ENCODE measurements at regions not wholly inside any gene's neighbourhood (a gene's known extent, or its start where the extent isn't known, plus 50 kb on each side); places are given as distances from the start of the nearest gene placed in this dataset.

GRCh38 chr18:41579185-41579584 is 375.8 kb upstream of the PIK3C3 start:
- DNase-seq (ENCODE audit: low read depth), result no peak
- no peak overlapping the region for H3K4me3 ChIP-seq (ENCODE audit: low read depth, low read length)

GRCh38 chr18:41577529-41577928 is 377.5 kb upstream of the PIK3C3 start:
- DNase-seq (ENCODE audit: low read depth), result no peak
- H3K4me3 ChIP-seq (ENCODE audit: low read depth, low read length), result no peak overlapping the region

- DNase-seq (ENCODE audit: low read depth), result no peak
Measured at GRCh38 chr18:41576643-41577042, 378.4 kb upstream of the PIK3C3 start.

GRCh38 chr18:41569867-41570266 is 385.2 kb upstream of the PIK3C3 start:
- H3K4me3 ChIP-seq (ENCODE audit: low read depth, low read length), result no peak overlapping the region
- no peak for DNase-seq (ENCODE audit: low read depth)

More at GRCh38 chr18:41576643-41577042, 378.4 kb upstream of the PIK3C3 start:
- no peak overlapping the region for H3K4me3 ChIP-seq (ENCODE audit: low read depth, low read length)

GRCh38 chr18:41561961-41562360 is 393.1 kb upstream of the PIK3C3 start:
- H3K4me3 ChIP-seq (ENCODE audit: low read depth, low read length), result no peak overlapping the region
- DNase-seq (ENCODE audit: low read depth), result no peak

- no peak for DNase-seq (ENCODE audit: low read depth)
- H3K4me3 ChIP-seq (ENCODE audit: low read depth, low read length), result no peak overlapping the region
Measured at GRCh38 chr18:41558715-41559114, 396.3 kb upstream of the PIK3C3 start.

GRCh38 chr18:41553716-41554115 is 401.3 kb upstream of the PIK3C3 start:
- H3K4me3 ChIP-seq (ENCODE audit: low read depth, low read length), result no peak overlapping the region
- no peak for DNase-seq (ENCODE audit: low read depth)

- H3K4me3 ChIP-seq (ENCODE audit: low read depth, low read length), result no peak overlapping the region
- DNase-seq (ENCODE audit: low read depth), result no peak
Measured at GRCh38 chr18:41548521-41549260, 406.3 kb upstream of the PIK3C3 start.

GRCh38 chr18:41545091-41545888 is 409.7 kb upstream of the PIK3C3 start:
- DNase-seq (ENCODE audit: low read depth), result no peak
- H3K4me3 ChIP-seq (ENCODE audit: low read depth, low read length), result no peak overlapping the region

- no peak overlapping the region for H3K4me3 ChIP-seq (ENCODE audit: low read depth, low read length)
- DNase-seq (ENCODE audit: low read depth), result no peak
Measured at GRCh38 chr18:41543815-41544214, 411.2 kb upstream of the PIK3C3 start.

GRCh38 chr18:41540237-41540871 is 414.7 kb upstream of the PIK3C3 start:
- H3K4me3 ChIP-seq (ENCODE audit: low read depth, low read length), result no peak overlapping the region
- DNase-seq (ENCODE audit: low read depth), result no peak

- H3K4me3 ChIP-seq (ENCODE audit: low read depth, low read length), result no peak overlapping the region
- no peak for DNase-seq (ENCODE audit: low read depth)
Measured at GRCh38 chr18:41538751-41539150, 416.3 kb upstream of the PIK3C3 start.

- H3K4me3 ChIP-seq (ENCODE audit: low read depth, low read length), result no peak overlapping the region
- DNase-seq (ENCODE audit: low read depth), result no peak
Measured at GRCh38 chr18:41537666-41538065, 417.4 kb upstream of the PIK3C3 start.

GRCh38 chr18:41532344-41533086 is 422.5 kb upstream of the PIK3C3 start:
- DNase-seq (ENCODE audit: low read depth), result no peak
- H3K4me3 ChIP-seq (ENCODE audit: low read depth, low read length), result no peak overlapping the region

GRCh38 chr18:41530970-41531369 is 424.1 kb upstream of the PIK3C3 start:
- DNase-seq (ENCODE audit: low read depth), result no peak
- no peak overlapping the region for H3K4me3 ChIP-seq (ENCODE audit: low read depth, low read length)

- H3K4me3 ChIP-seq (ENCODE audit: low read depth, low read length), result no peak overlapping the region
- DNase-seq (ENCODE audit: low read depth), result no peak
Measured at GRCh38 chr18:41529093-41529492, 425.9 kb upstream of the PIK3C3 start.

GRCh38 chr18:41526054-41526453 is 429.0 kb upstream of the PIK3C3 start:
- DNase-seq (ENCODE audit: low read depth), result no peak
- no peak overlapping the region for H3K4me3 ChIP-seq (ENCODE audit: low read depth, low read length)

GRCh38 chr18:41524674-41525470 is 430.2 kb upstream of the PIK3C3 start:
- DNase-seq (ENCODE audit: low read depth), result no peak
- H3K4me3 ChIP-seq (ENCODE audit: low read depth, low read length), result no peak overlapping the region

- no peak overlapping the region for H3K4me3 ChIP-seq (ENCODE audit: low read depth, low read length)
- no peak for DNase-seq (ENCODE audit: low read depth)
Measured at GRCh38 chr18:41517142-41517541, 437.9 kb upstream of the PIK3C3 start.

Measured in skeletal muscle cell (primary cell).